ENCODE measurements at regions not wholly inside any gene's neighbourhood (a gene's known extent, or its start where the extent isn't known, plus 50 kb on each side); places are given as distances from the start of the nearest gene placed in this dataset.

DNA sequence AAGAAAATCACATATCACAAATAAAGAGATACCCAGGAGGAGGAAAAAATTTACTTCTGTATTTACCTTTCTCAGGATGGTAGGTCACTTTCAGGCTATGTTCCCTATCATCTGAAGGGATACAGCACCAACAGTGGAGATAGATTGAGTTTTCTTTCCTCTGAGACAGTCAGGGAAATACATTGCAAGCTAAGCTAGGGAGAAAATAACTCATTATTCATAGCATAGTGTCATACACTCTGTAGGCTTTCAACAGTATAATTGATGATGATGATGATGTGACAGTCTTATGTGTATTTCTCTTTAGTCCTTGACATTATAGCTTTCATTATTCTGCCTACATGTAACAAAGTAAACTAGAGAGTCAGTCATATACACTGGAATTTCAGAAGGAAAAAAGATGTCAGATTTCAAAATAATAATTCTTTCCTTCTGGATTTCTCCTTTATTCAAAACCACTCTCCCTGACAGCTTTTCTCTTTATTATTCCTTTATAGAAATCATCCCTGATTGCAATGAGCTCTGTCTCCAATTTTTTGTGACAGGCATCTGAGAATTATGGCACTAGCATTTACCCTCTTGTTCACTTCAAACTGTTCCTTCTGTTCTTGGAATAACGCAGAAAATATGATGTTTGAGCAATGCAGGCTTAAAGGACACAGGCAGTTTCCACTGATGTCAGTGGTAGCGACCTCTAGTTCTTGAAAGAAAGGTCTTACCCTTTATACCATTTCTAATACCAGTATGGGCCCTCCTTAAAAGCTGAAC, 169.1 kb upstream of the EPHA5 start:
- TF ChIP-seq, protein P1, sequence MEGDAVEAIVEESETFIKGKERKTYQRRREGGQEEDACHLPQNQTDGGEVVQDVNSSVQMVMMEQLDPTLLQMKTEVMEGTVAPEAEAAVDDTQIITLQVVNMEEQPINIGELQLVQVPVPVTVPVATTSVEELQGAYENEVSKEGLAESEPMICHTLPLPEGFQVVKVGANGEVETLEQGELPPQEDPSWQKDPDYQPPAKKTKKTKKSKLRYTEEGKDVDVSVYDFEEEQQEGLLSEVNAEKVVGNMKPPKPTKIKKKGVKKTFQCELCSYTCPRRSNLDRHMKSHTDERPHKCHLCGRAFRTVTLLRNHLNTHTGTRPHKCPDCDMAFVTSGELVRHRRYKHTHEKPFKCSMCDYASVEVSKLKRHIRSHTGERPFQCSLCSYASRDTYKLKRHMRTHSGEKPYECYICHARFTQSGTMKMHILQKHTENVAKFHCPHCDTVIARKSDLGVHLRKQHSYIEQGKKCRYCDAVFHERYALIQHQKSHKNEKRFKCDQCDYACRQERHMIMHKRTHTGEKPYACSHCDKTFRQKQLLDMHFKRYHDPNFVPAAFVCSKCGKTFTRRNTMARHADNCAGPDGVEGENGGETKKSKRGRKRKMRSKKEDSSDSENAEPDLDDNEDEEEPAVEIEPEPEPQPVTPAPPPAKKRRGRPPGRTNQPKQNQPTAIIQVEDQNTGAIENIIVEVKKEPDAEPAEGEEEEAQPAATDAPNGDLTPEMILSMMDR (IDR thresholded peaks at IDR 0.05): no peak
- TF ChIP-seq POLR2A (IDR thresholded peaks at IDR 0.05): no peak

All from ovary (tissue), 3 donors.